ENCODE measurements at regions not wholly inside any gene's neighbourhood (a gene's known extent, or its start where the extent isn't known, plus 50 kb on each side); places are given as distances from the start of the nearest gene placed in this dataset.

GRCh38 chr18:68397241-68398035 is 317.5 kb downstream of the TMX3 start:
- TF ChIP-seq POLR2AphosphoS5 (IDR thresholded peaks at IDR 0.05; ENCODE audit: low read depth, low read length) (no peak), CTCF (IDR thresholded peaks at IDR 0.05) (no peak), SIN3A (IDR thresholded peaks at IDR 0.05; ENCODE audit: borderline replicate concordance, insufficient read depth, low read depth, low read length) (no peak)
